H1 (cell line): ENCODE measurements at regions not wholly inside any gene's neighbourhood (a gene's known extent, or its start where the extent isn't known, plus 50 kb on each side); places are given as distances from the start of the nearest gene placed in this dataset.

Experiments used
- CTCF ChIA-PET: fragments of 300-600 bp; sonication (Branson Sonifier 250); formaldehyde crosslinking; loops from one replicate; lab custom pipeline; 2021; ENCODE audit not compliant: partially characterized antibody; lab: Charles Lee
- POLR2A ChIA-PET: fragments of 300-600 bp; sonication (Branson Sonifier 250); formaldehyde crosslinking; loops from one replicate; lab custom pipeline; 2021; ENCODE audit warnings: inconsistent platforms; ENCODE audit not compliant: partially characterized antibody; lab: Charles Lee
- DNase-seq, 2 experiments: peaks; one replicate each; pipeline versions ENCODE4 v3.0.0 to v3.0.0-alpha.2; 2010 to 2022; ENCODE audit warnings: low spot score in 2 of 2, low read depth in 1 of 2, mixed read lengths in 1 of 2
- FAIRE-seq: peaks from 2 replicates; lab custom pipeline; 2011; peaks lifted over from hg19 to GRCh38; lab: Jason Lieb, UNC
- H2AFZ ChIP-seq: 2 replicates; pipeline ENCODE4 v1.8.1; 2012; ENCODE audit warnings: low read length, inconsistent platforms
- H2AK5ac ChIP-seq: 2 replicates; pipeline ENCODE4 v1.6.1; 2013; ENCODE audit warnings: low read depth, low read length
- H2BK120ac ChIP-seq: replicated peaks from 2 replicates; pipeline ENCODE3; 2013; ENCODE audit warnings: low read depth, low read length, inconsistent platforms
- H2BK12ac ChIP-seq: 2 replicates; pipeline ENCODE4 v1.6.1; 2013; ENCODE audit warnings: low read depth, low read length
- H2BK15ac ChIP-seq: 2 replicates; pipeline ENCODE4 v1.6.1; 2013; ENCODE audit warnings: low read length
- H2BK20ac ChIP-seq: 2 replicates; pipeline ENCODE4 v1.6.1; 2013; ENCODE audit warnings: low read length
- H2BK5ac ChIP-seq: 2 replicates; pipeline ENCODE4 v1.6.1; 2013; ENCODE audit warnings: low read depth, low read length
- H3K14ac ChIP-seq: 2 replicates; pipeline ENCODE4 v1.6.1; 2013; ENCODE audit warnings: inconsistent platforms; ENCODE audit not compliant: insufficient read length
- H3K18ac ChIP-seq: 2 replicates; pipeline ENCODE4 v1.6.1; 2013; ENCODE audit warnings: low read length; ENCODE audit errors: extremely low read depth
- H3K23ac ChIP-seq: 2 replicates; pipeline ENCODE4 v1.6.1; 2013; ENCODE audit warnings: inconsistent platforms; ENCODE audit not compliant: insufficient read length
- H3K23me2 ChIP-seq: 2 replicates; pipeline ENCODE4 v1.6.1; 2013; ENCODE audit warnings: low read depth, low read length
- H3K27ac ChIP-seq: 2 replicates; pipeline ENCODE4 v1.6.1; 2011; ENCODE audit warnings: low read depth, low read length, inconsistent platforms
- H3K27me3 ChIP-seq, 4 experiments: replicated peaks in 1 of 4; 1 replicate in 1 of 4; 2 replicates in 3 of 4; pipeline versions ENCODE4 v1.6.1 to v1.8.1; 2011 to 2013; ENCODE audit warnings: low read length in 3 of 4, mild to moderate bottlenecking in 3 of 4, inconsistent platforms in 2 of 4, mixed read lengths in 2 of 4, moderate library complexity in 1 of 4; ENCODE audit not compliant: control insufficient read depth in 3 of 4, insufficient read depth in 3 of 4; ENCODE audit errors: extremely low read depth in 1 of 4
- H3K36me3 ChIP-seq, 4 experiments: 2 replicates each; pipeline versions ENCODE4 v1.6.1 to v1.8.1; 2011 to 2013; ENCODE audit warnings: mild to moderate bottlenecking in 4 of 4, low read length in 3 of 4, moderate library complexity in 2 of 4, control low read depth in 1 of 4, inconsistent platforms in 1 of 4; ENCODE audit not compliant: insufficient read depth in 4 of 4, control insufficient read depth in 2 of 4
- H3K4ac ChIP-seq: replicated peaks from 2 replicates; pipeline ENCODE3; 2013; ENCODE audit warnings: low read length, low read depth, mixed read lengths, inconsistent platforms; ENCODE audit not compliant: insufficient read length
- H3K4me1 ChIP-seq, 4 experiments: replicated peaks in 1 of 4; 1 replicate in 1 of 4; 2 replicates in 3 of 4; pipeline versions ENCODE4 v1.6.1 to v1.8.1; 2011 to 2013; ENCODE audit warnings: low read length in 3 of 4, inconsistent platforms in 2 of 4, mixed read lengths in 1 of 4; ENCODE audit not compliant: insufficient read depth in 4 of 4, control insufficient read depth in 3 of 4
- H3K4me2 ChIP-seq, 2 experiments: 2 replicates each; pipeline versions ENCODE4 v1.6.1 to v1.8.1; 2011 to 2013; ENCODE audit warnings: low read depth in 2 of 2, low read length in 2 of 2, control low read depth in 1 of 2, inconsistent platforms in 1 of 2, mild to moderate bottlenecking in 1 of 2; ENCODE audit not compliant: insufficient read depth in 1 of 2
- H3K4me3 ChIP-seq, 4 experiments: fragments of 200-600, 300-600 bp in 1 of 4; sonication (generic), shearing (Covaris generic), sonication (Bioruptor Twin) in 1 of 4; 2 replicates each; pipeline versions ENCODE4 v1.5.1 to v1.8.1; 2011 to 2016; ENCODE audit warnings: low read length in 4 of 4, low read depth in 3 of 4, control low read depth in 2 of 4, inconsistent platforms in 2 of 4, mild to moderate bottlenecking in 2 of 4, mixed read lengths in 1 of 4, moderate library complexity in 1 of 4; ENCODE audit not compliant: insufficient read depth in 2 of 4; ENCODE audit errors: extremely low read depth in 1 of 4
- H3K56ac ChIP-seq: replicated peaks from 2 replicates; pipeline ENCODE3; 2013; ENCODE audit warnings: low read depth, mild to moderate bottlenecking, mixed read lengths, low read length, inconsistent platforms; ENCODE audit not compliant: insufficient read length
- H3K79me1 ChIP-seq: 2 replicates; pipeline ENCODE4 v1.6.1; 2013; ENCODE audit warnings: low read depth, low read length, control low read depth
- H3K79me2 ChIP-seq, 2 experiments: 2 replicates each; pipeline versions ENCODE4 v1.6.1 to v1.8.1; 2012 to 2013; ENCODE audit warnings: low read length in 2 of 2, mild to moderate bottlenecking in 2 of 2, inconsistent platforms in 1 of 2; ENCODE audit not compliant: insufficient read depth in 2 of 2, control insufficient read depth in 1 of 2
- H3K9ac ChIP-seq, 4 experiments: replicated peaks in 1 of 4; 1 replicate in 1 of 4; 2 replicates in 3 of 4; pipeline versions ENCODE4 v1.6.1 to v1.8.1; 2011 to 2013; ENCODE audit warnings: low read depth in 3 of 4, low read length in 3 of 4, control low read depth in 2 of 4, mild to moderate bottlenecking in 2 of 4, moderate library complexity in 2 of 4, inconsistent platforms in 1 of 4; ENCODE audit errors: extremely low read depth in 1 of 4
- H3K9me3 ChIP-seq, 2 experiments: 2 replicates each; pipeline versions ENCODE4 v1.6.1 to v1.8.1; 2012 to 2013; ENCODE audit warnings: mild to moderate bottlenecking in 2 of 2, moderate library complexity in 2 of 2, control low read depth in 1 of 2, inconsistent platforms in 1 of 2, low read depth in 1 of 2, low read length in 1 of 2, mixed read lengths in 1 of 2; ENCODE audit not compliant: insufficient read depth in 2 of 2
- H4K20me1 ChIP-seq, 2 experiments: replicated peaks in 1 of 2; 2 replicates each; pipeline versions ENCODE3 to v1.8.1; 2011 to 2013; ENCODE audit warnings: inconsistent platforms in 2 of 2, low read length in 2 of 2, mild to moderate bottlenecking in 1 of 2; ENCODE audit not compliant: insufficient read depth in 2 of 2, control insufficient read depth in 1 of 2
- H4K5ac ChIP-seq: 2 replicates; pipeline ENCODE4 v1.6.1; 2013; ENCODE audit warnings: low read length, low read depth, mixed read lengths, inconsistent platforms; ENCODE audit not compliant: insufficient read length
- H4K8ac ChIP-seq: 2 replicates; pipeline ENCODE4 v1.8.0; 2013; ENCODE audit warnings: mild to moderate bottlenecking, moderate library complexity, low read length, inconsistent platforms; ENCODE audit not compliant: insufficient read depth; ENCODE audit errors: extremely low read depth
- H4K91ac ChIP-seq: replicated peaks from 2 replicates; pipeline ENCODE3; 2013; ENCODE audit warnings: low read length, mixed read lengths, inconsistent platforms; ENCODE audit not compliant: insufficient read length
- ATF2 ChIP-seq: IDR thresholded peaks from 2 replicates; pipeline ENCODE4 v1.6.1; 2012; ENCODE audit warnings: low read length, inconsistent platforms
- EZH2 ChIP-seq: fragments of 200-600 bp; sonication (generic); IDR thresholded peaks from 2 replicates; pipeline ENCODE4 v1.7.1; 2012; ENCODE audit warnings: low read depth, mild to moderate bottlenecking, moderate library complexity, low read length, inconsistent platforms; ENCODE audit not compliant: severe bottlenecking
- GTF2F1 ChIP-seq: IDR thresholded peaks from 2 replicates; pipeline ENCODE4 v1.6.1; 2012; ENCODE audit warnings: low read depth, low read length, improper control_type of control experiment, borderline replicate concordance
- HDAC6 ChIP-seq: IDR thresholded peaks from one replicate; pipeline ENCODE4 v1.7.1; 2012; ENCODE audit warnings: low read depth, mild to moderate bottlenecking, inconsistent platforms, low read length, moderate library complexity
- JUN ChIP-seq: IDR thresholded peaks from 2 replicates; pipeline ENCODE4 v1.6.1; 2011; ENCODE audit warnings: low read depth, mild to moderate bottlenecking, improper control_type of control experiment, low read length
- NANOG ChIP-seq: IDR thresholded peaks from 2 replicates; pipeline ENCODE4 v1.6.1; 2011; ENCODE audit warnings: low read length, low read depth, mild to moderate bottlenecking, inconsistent platforms; ENCODE audit not compliant: insufficient read depth, poor library complexity, severe bottlenecking
- PHF8 ChIP-seq: fragments of 200-600 bp; sonication (generic); conservative IDR thresholded peaks from 2 replicates; pipeline ENCODE4 v1.7.1; 2012; ENCODE audit warnings: low read depth, mild to moderate bottlenecking, inconsistent platforms, low read length, moderate library complexity
- SP2 ChIP-seq: IDR thresholded peaks from 2 replicates; pipeline ENCODE4 v1.6.1; 2012; ENCODE audit warnings: mild to moderate bottlenecking, low read length, inconsistent platforms
- USF2 ChIP-seq: IDR thresholded peaks from 2 replicates; pipeline ENCODE4 v1.6.1; 2011; ENCODE audit warnings: low read length, improper control_type of control experiment
- WGBS, 2 experiments: shearing (Covaris generic) in 1 of 2; methylation state at CpG; one replicate each; pipeline versions ENCODE4 v1.1.6 to v1.1.7; 2013 to 2015; ENCODE audit warnings: low lambda C conversion rate in 2 of 2, mixed read lengths in 2 of 2, inconsistent platforms in 1 of 2, low coverage in 1 of 2, missing lambda C conversion rate in 1 of 2; ENCODE audit not compliant: insufficient replicate concordance in 2 of 2, insufficient coverage in 1 of 2, insufficient read length in 1 of 2; ENCODE audit errors: extremely low coverage in 1 of 2, missing lambda C conversion rate in 1 of 2; 5-methylcytosine and 5-hydroxymethylcytosine counted together

- Histone ChIP-seq H3K23me2 (no peaks in the 10 kb centered on the region), H4K20me1 (no peaks in the 10 kb centered on the region), H2BK15ac (no peak overlapping the region), H2AFZ (no peak overlapping the region), H2AK5ac (no peak overlapping the region), H3K36me3 (no peaks in the 10 kb centered on the region), H3K56ac (no peak overlapping the region), H3K4me2 (no peak overlapping the region), H2BK20ac (no peak overlapping the region), H4K5ac (no peak overlapping the region), H3K9ac (no peak overlapping the region), H3K4ac (no peak overlapping the region), H3K4me3 (no peak overlapping the region), H4K8ac (no peak overlapping the region), H3K27ac (no peak overlapping the region), H3K4me1 (no peaks in the 10 kb centered on the region), H3K18ac (no peak overlapping the region), H3K79me1 (no peaks in the 10 kb centered on the region), H2BK5ac (no peak overlapping the region), H2BK120ac (no peak overlapping the region), H3K9me3 (no peaks in the 10 kb centered on the region), H3K14ac (no peak overlapping the region), H2BK12ac (no peak overlapping the region), H3K79me2 (no peaks in the 10 kb centered on the region), H3K23ac (no peak overlapping the region), H3K27me3 (no peaks in the 10 kb centered on the region), H4K91ac (no peak overlapping the region)
- no peak for DNase-seq
- ChIA-PET CTCF (interaction anchor here (0.7 to 1.2 kb wide), 2 partner anchors 16 to 290 kb away, joined by 3 read pairs; no protein-coding TSS in a partner anchor), POLR2A (interaction anchor here (0.6 kb wide), 1 partner anchor 72 kb away, joined by 3 read pairs; no protein-coding TSS in a partner anchor)
- 88% methylated on average over 1 of the region's 1 CpG; no CpG with 5 or more reads in 1 of the 2 experiments for WGBS, 2 experiments
- FAIRE-seq = no peak
- TF ChIP-seq USF2 (no peak), GTF2F1 (no peak), PHF8 (no peak), SP2 (no peak), JUN (no peak), ATF2 (no peak), HDAC6 (no peak), EZH2 (no peak), NANOG (no peak)
Measured at GRCh38 chr7:113694149-113694548, 224.7 kb downstream of the PPP1R3A start.
